Astrocyte (in vitro differentiated cells and primary cell): ENCODE measurements at regions not wholly inside any gene's neighbourhood (a gene's known extent, or its start where the extent isn't known, plus 50 kb on each side); places are given as distances from the start of the nearest gene placed in this dataset.

Experiments
- DNase-seq: peaks from one replicate; pipeline ENCODE4 v3.0.0-alpha.2; 2010; ENCODE audit warnings: low read depth
- FAIRE-seq: peaks from 2 replicates; lab custom pipeline; 2011; peaks lifted over from hg19 to GRCh38; lab: Jason Lieb, UNC
- H2AFZ ChIP-seq: 2 replicates; pipeline ENCODE4 v1.6.0; 2012; ENCODE audit warnings: low read depth, low read length, inconsistent platforms
- H3K27ac ChIP-seq: 2 replicates; pipeline ENCODE4 v1.5.1; 2011; ENCODE audit warnings: low read depth, low read length, inconsistent platforms
- H3K27me3 ChIP-seq: 2 replicates; pipeline ENCODE4 v1.6.0; 2011; ENCODE audit warnings: low read length, inconsistent platforms; ENCODE audit not compliant: insufficient read depth
- H3K36me3 ChIP-seq: 2 replicates; pipeline ENCODE4 v1.5.1; 2011; ENCODE audit warnings: low read length, inconsistent platforms; ENCODE audit not compliant: insufficient read depth
- H3K4me1 ChIP-seq: 2 replicates; pipeline ENCODE4 v1.5.1; 2011; ENCODE audit warnings: low read length, inconsistent platforms; ENCODE audit not compliant: insufficient read depth
- H3K4me2 ChIP-seq: 2 replicates; pipeline ENCODE4 v1.6.0; 2012; ENCODE audit warnings: low read length, inconsistent platforms
- H3K4me3 ChIP-seq: 2 replicates; pipeline ENCODE4 v1.5.1; 2011; ENCODE audit warnings: low read depth, mild to moderate bottlenecking, low read length, inconsistent platforms; ENCODE audit not compliant: insufficient read depth
- H3K79me2 ChIP-seq: 2 replicates; pipeline ENCODE4 v1.6.0; 2012; ENCODE audit warnings: mild to moderate bottlenecking, low read length, inconsistent platforms; ENCODE audit not compliant: insufficient read depth
- H3K9ac ChIP-seq: 2 replicates; pipeline ENCODE4 v1.6.0; 2012; ENCODE audit warnings: mild to moderate bottlenecking, low read length, inconsistent platforms
- H3K9me3 ChIP-seq: 2 replicates; pipeline ENCODE4 v1.5.1; 2012; ENCODE audit warnings: low read depth, mild to moderate bottlenecking, low read length, inconsistent platforms; ENCODE audit not compliant: insufficient read depth
- H4K20me1 ChIP-seq: 2 replicates; pipeline ENCODE4 v1.6.0; 2012; ENCODE audit warnings: low read length, inconsistent platforms; ENCODE audit not compliant: insufficient read depth
- H3K27ac Mint-ChIP-seq: one replicate; pipeline ENCODE4 v1.8.0; 2021; ENCODE audit warnings: mild to moderate bottlenecking, mixed read lengths; ENCODE audit not compliant: unreplicated experiment
- H3K27me3 Mint-ChIP-seq: one replicate; pipeline ENCODE4 v1.8.0; 2021; ENCODE audit warnings: low read depth, mixed read lengths; ENCODE audit not compliant: unreplicated experiment
- H3K36me3 Mint-ChIP-seq: one replicate; pipeline ENCODE4 v1.8.0; 2021; ENCODE audit warnings: low read depth, mixed read lengths; ENCODE audit not compliant: unreplicated experiment
- H3K4me1 Mint-ChIP-seq: one replicate; pipeline ENCODE4 v1.8.0; 2021; ENCODE audit warnings: low read depth, mixed read lengths; ENCODE audit not compliant: unreplicated experiment
- H3K4me3 Mint-ChIP-seq: one replicate; pipeline ENCODE4 v1.8.0; 2021; ENCODE audit warnings: mild to moderate bottlenecking, moderate library complexity, mixed read lengths; ENCODE audit not compliant: unreplicated experiment
- H3K9me3 Mint-ChIP-seq: one replicate; pipeline ENCODE4 v1.8.0; 2021; ENCODE audit warnings: mild to moderate bottlenecking, mixed read lengths; ENCODE audit not compliant: unreplicated experiment
- CTCF ChIP-seq: IDR thresholded peaks from 2 replicates; pipeline ENCODE4 v1.5.1; 2011; ENCODE audit warnings: low read depth, mild to moderate bottlenecking, inconsistent platforms, low read length, moderate library complexity; ENCODE audit not compliant: insufficient read depth
- EZH2 ChIP-seq: IDR thresholded peaks from 2 replicates; pipeline ENCODE4 v1.6.1; 2012; ENCODE audit warnings: mild to moderate bottlenecking, low read length, inconsistent platforms; ENCODE audit not compliant: insufficient read depth

- no peak overlapping the region for H3K27ac Mint-ChIP-seq
- no peaks in the 10 kb centered on the region for H3K79me2 ChIP-seq
- no peak overlapping the region for H3K4me3 Mint-ChIP-seq
- no peak overlapping the region for H3K9ac ChIP-seq
- no peaks in the 10 kb centered on the region for H3K27me3 Mint-ChIP-seq
- TF ChIP-seq CTCF (no peak), EZH2 (no peak)
- H3K36me3 ChIP-seq, result no peaks in the 10 kb centered on the region
- no peaks in the 10 kb centered on the region for H4K20me1 ChIP-seq
- H3K36me3 Mint-ChIP-seq, result no peaks in the 10 kb centered on the region
- H3K4me3 ChIP-seq, result no peak overlapping the region
- no peak overlapping the region for H2AFZ ChIP-seq
- FAIRE-seq (no peak), DNase-seq (no peak)
- no peak overlapping the region for H3K4me2 ChIP-seq
- H3K27ac ChIP-seq, result no peak overlapping the region
- no peaks in the 10 kb centered on the region for H3K4me1 ChIP-seq
- H3K9me3 Mint-ChIP-seq, result no peaks in the 10 kb centered on the region
- no peaks in the 10 kb centered on the region for H3K27me3 ChIP-seq
- no peaks in the 10 kb centered on the region for H3K9me3 ChIP-seq
- H3K4me1 Mint-ChIP-seq, result no peaks in the 10 kb centered on the region
Measured at GRCh38 chr1:82510431-82510830, 709.7 kb downstream of the ADGRL2 start.

- H3K9me3 ChIP-seq, result no peaks in the 10 kb centered on the region
- no peaks in the 10 kb centered on the region for H3K4me1 ChIP-seq
- H3K27ac ChIP-seq, result no peak overlapping the region
- H3K36me3 Mint-ChIP-seq, result no peaks in the 10 kb centered on the region
- H3K79me2 ChIP-seq, result no peaks in the 10 kb centered on the region
- H3K9me3 Mint-ChIP-seq, result no peaks in the 10 kb centered on the region
- H3K36me3 ChIP-seq, result no peaks in the 10 kb centered on the region
- no peak overlapping the region for H3K27ac Mint-ChIP-seq
- no peaks in the 10 kb centered on the region for H3K27me3 Mint-ChIP-seq
- H3K4me3 Mint-ChIP-seq, result no peak overlapping the region
- no peak overlapping the region for H3K9ac ChIP-seq
- H3K4me2 ChIP-seq, result no peak overlapping the region
- H3K4me1 Mint-ChIP-seq, result no peaks in the 10 kb centered on the region
- no peak overlapping the region for H2AFZ ChIP-seq
- no peaks in the 10 kb centered on the region for H3K27me3 ChIP-seq
- no peak for TF ChIP-seq CTCF
- no peak for TF ChIP-seq EZH2
- H4K20me1 ChIP-seq, result no peaks in the 10 kb centered on the region
- no peak overlapping the region for H3K4me3 ChIP-seq
- DNase-seq (no peak), FAIRE-seq (no peak)
Measured at GRCh38 chr1:82507011-82507410, 706.3 kb downstream of the ADGRL2 start.

- Histone ChIP-seq H3K36me3 (no peaks in the 10 kb centered on the region), H3K9ac (no peak overlapping the region), H3K27ac (no peak overlapping the region), H2AFZ (no peak overlapping the region), H3K27me3 (no peaks in the 10 kb centered on the region), H3K4me3 (no peak overlapping the region), H3K4me1 (no peaks in the 10 kb centered on the region), H3K9me3 (no peaks in the 10 kb centered on the region), H4K20me1 (no peaks in the 10 kb centered on the region), H3K4me2 (no peak overlapping the region), H3K79me2 (no peaks in the 10 kb centered on the region)
- TF ChIP-seq EZH2 (no peak), CTCF (no peak)
- Mint-ChIP-seq H3K4me3 (no peak overlapping the region), H3K4me1 (no peaks in the 10 kb centered on the region), H3K27me3 (no peaks in the 10 kb centered on the region), H3K9me3 (no peaks in the 10 kb centered on the region), H3K36me3 (no peaks in the 10 kb centered on the region), H3K27ac (no peak overlapping the region)
- no peak for FAIRE-seq
- no peak for DNase-seq
Measured at GRCh38 chr1:82503822-82504221, 703.1 kb downstream of the ADGRL2 start.
